AG10803 (cell line): ENCODE measurements at regions not wholly inside any gene's neighbourhood (a gene's known extent, or its start where the extent isn't known, plus 50 kb on each side); places are given as distances from the start of the nearest gene placed in this dataset.
A peak's percentile ranks its signal among the peaks of the same experiment; 100 is the strongest.

Experiments used
- DNase-seq: peaks from one replicate; pipeline ENCODE4 v3.0.0; 2010; ENCODE audit warnings: low read depth
- H3K4me3 ChIP-seq: 2 replicates; pipeline ENCODE4 v1.5.1; 2011; ENCODE audit warnings: mild to moderate bottlenecking, low read length, control low read depth
- TF ChIP-seq, protein P1 (sequence below): conservative IDR thresholded peaks from 2 replicates; pipeline ENCODE4 v1.5.1; 2011; ENCODE audit warnings: mild to moderate bottlenecking, low read length, control low read depth, inconsistent platforms

GRCh38 chr5:89583534-89583933 lies 700.5 kb upstream of the MEF2C start:
- TF ChIP-seq, protein P1, sequence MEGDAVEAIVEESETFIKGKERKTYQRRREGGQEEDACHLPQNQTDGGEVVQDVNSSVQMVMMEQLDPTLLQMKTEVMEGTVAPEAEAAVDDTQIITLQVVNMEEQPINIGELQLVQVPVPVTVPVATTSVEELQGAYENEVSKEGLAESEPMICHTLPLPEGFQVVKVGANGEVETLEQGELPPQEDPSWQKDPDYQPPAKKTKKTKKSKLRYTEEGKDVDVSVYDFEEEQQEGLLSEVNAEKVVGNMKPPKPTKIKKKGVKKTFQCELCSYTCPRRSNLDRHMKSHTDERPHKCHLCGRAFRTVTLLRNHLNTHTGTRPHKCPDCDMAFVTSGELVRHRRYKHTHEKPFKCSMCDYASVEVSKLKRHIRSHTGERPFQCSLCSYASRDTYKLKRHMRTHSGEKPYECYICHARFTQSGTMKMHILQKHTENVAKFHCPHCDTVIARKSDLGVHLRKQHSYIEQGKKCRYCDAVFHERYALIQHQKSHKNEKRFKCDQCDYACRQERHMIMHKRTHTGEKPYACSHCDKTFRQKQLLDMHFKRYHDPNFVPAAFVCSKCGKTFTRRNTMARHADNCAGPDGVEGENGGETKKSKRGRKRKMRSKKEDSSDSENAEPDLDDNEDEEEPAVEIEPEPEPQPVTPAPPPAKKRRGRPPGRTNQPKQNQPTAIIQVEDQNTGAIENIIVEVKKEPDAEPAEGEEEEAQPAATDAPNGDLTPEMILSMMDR: no peak
- DNase-seq: no peak
- H3K4me3 ChIP-seq: no peak overlapping the region

- TF ChIP-seq, protein P1: no peak
Observed at GRCh38 chr5:89582768-89583339, 699.9 kb upstream of the MEF2C start.

DNA sequence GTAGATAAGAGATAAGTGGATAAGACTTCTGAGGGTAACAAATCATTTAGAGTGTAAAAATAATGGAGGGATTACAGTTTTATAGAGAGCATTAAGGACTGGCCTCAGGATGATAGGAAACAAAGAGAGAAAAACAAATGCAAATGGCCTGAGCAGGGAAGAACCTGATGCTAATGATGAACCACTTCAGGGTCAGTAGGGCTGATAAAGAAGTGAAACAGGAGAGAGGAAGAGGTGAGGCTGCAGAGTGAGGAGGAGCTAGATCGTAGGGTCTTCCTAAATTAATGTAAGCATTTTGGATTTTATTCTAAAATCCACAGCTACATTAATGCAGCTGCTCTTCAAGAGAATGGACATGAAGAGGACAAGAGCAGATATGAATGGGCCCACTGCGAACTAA lies 698.0 kb upstream of the MEF2C start:
- no peak for DNase-seq
- H3K4me3 ChIP-seq: no peak overlapping the region
- TF ChIP-seq, protein P1: no peak

More at GRCh38 chr5:89582768-89583339, 699.9 kb upstream of the MEF2C start:
- no peak overlapping the region for H3K4me3 ChIP-seq
- DNase-seq: peak; percentile 12

GRCh38 chr5:89575319-89575718 lies 692.3 kb upstream of the MEF2C start:
- DNase-seq: no peak
- TF ChIP-seq, protein P1: no peak
- H3K4me3 ChIP-seq: no peak overlapping the region

GRCh38 chr5:89573345-89573744 lies 690.4 kb upstream of the MEF2C start:
- H3K4me3 ChIP-seq: no peak overlapping the region
- DNase-seq: no peak
- TF ChIP-seq, protein P1: no peak

- peak; percentile 81 for DNase-seq
- H3K4me3 ChIP-seq: no peak overlapping the region
- TF ChIP-seq, protein P1: no peak
Observed at GRCh38 chr5:89572696-89573095, 689.7 kb upstream of the MEF2C start.

- H3K4me3 ChIP-seq: no peak overlapping the region
- TF ChIP-seq, protein P1: no peak
- DNase-seq: no peak
Observed at GRCh38 chr5:89570557-89570956, 687.6 kb upstream of the MEF2C start.
